ENCODE measurements at regions not wholly inside any gene's neighbourhood (a gene's known extent, or its start where the extent isn't known, plus 50 kb on each side); places are given as distances from the start of the nearest gene placed in this dataset.

GRCh38 chr20:56689318-56689717, 60.2 kb downstream of the TFAP2C start:
- TF ChIP-seq ZFX (IDR thresholded peaks at IDR 0.05; ENCODE audit: borderline replicate concordance) (no peak), CTCF (IDR thresholded peaks at IDR 0.05) (no peak)
- no peak overlapping the region for H3K27ac ChIP-seq

GRCh38 chr20:56689852-56690485, 60.9 kb downstream of the TFAP2C start:
- no peak overlapping the region for H3K27ac ChIP-seq
- TF ChIP-seq ZFX (IDR thresholded peaks at IDR 0.05; ENCODE audit: borderline replicate concordance) (no peak), CTCF (IDR thresholded peaks at IDR 0.05) (no peak)

GRCh38 chr20:56690531-56691175, 61.5 kb downstream of the TFAP2C start:
- TF ChIP-seq ZFX (IDR thresholded peaks at IDR 0.05; ENCODE audit: borderline replicate concordance) (no peak), CTCF (IDR thresholded peaks at IDR 0.05) (no peak)
- no peak overlapping the region for H3K27ac ChIP-seq

GRCh38 chr20:56691325-56691998, 62.4 kb downstream of the TFAP2C start:
- no peak overlapping the region for H3K27ac ChIP-seq

GRCh38 chr20:56693217-56693616, 64.1 kb downstream of the TFAP2C start:
- TF ChIP-seq ZFX (IDR thresholded peaks at IDR 0.05; ENCODE audit: borderline replicate concordance) (no peak), CTCF (IDR thresholded peaks at IDR 0.05) (no peak)
- no peak overlapping the region for H3K27ac ChIP-seq

More at GRCh38 chr20:56691325-56691998, 62.4 kb downstream of the TFAP2C start:
- TF ChIP-seq ZFX (IDR thresholded peaks at IDR 0.05; ENCODE audit: borderline replicate concordance) = no peak
- TF ChIP-seq CTCF (IDR thresholded peaks at IDR 0.05) = no peak

GRCh38 chr20:56697476-56697875, 68.4 kb downstream of the TFAP2C start:
- H3K27ac ChIP-seq = no peak overlapping the region
- no peak for TF ChIP-seq ZFX (IDR thresholded peaks at IDR 0.05; ENCODE audit: borderline replicate concordance)
- no peak for TF ChIP-seq CTCF (IDR thresholded peaks at IDR 0.05)

GRCh38 chr20:56698297-56698696, 69.2 kb downstream of the TFAP2C start:
- TF ChIP-seq ZFX (IDR thresholded peaks at IDR 0.05; ENCODE audit: borderline replicate concordance) (no peak), CTCF (IDR thresholded peaks at IDR 0.05) (no peak)

More at GRCh38 chr20:56698297-56698696, 69.2 kb downstream of the TFAP2C start:
- H3K27ac ChIP-seq = no peak overlapping the region

Measured in 22Rv1 (cell line).